ENCODE measurements at regions not wholly inside any gene's neighbourhood (a gene's known extent, or its start where the extent isn't known, plus 50 kb on each side); places are given as distances from the start of the nearest gene placed in this dataset.

GRCh38 chr15:62894322-62895085, 148.0 kb upstream of the TPM1 start:
- CTCF ChIA-PET (ENCODE audit: unreplicated experiment) = interaction anchor here (0.6 kb wide), 1 partner anchor 341 kb away, joined by 3 read pairs; no protein-coding TSS in a partner anchor
- H4K20me1 ChIP-seq (ENCODE audit: insufficient read depth, low read length) = no peaks in the 10 kb centered on the region
- BruUV-seq (replicated peaks) = no TSS peak
- no peaks in the 10 kb centered on the region for H3K9me3 ChIP-seq (ENCODE audit: low read length)
- POLR2A ChIA-PET = no interaction called here
- no peaks in the 10 kb centered on the region for H3K4me1 ChIP-seq (ENCODE audit: insufficient read depth, low read length, poor library complexity, severe bottlenecking)
- no peaks in the 10 kb centered on the region for H3K36me3 ChIP-seq (ENCODE audit: insufficient read depth, low read length)
- H3K4me3 ChIP-seq (ENCODE audit: low read depth, low read length, poor library complexity, severe bottlenecking) = no peak overlapping the region
- TF ChIP-seq CTCF (conservative IDR thresholded peaks at IDR 0.05; ENCODE audit: low read length) = no peak
- no peak for TF ChIP-seq EZH2phosphoT487 (IDR thresholded peaks at IDR 0.05; ENCODE audit: borderline replicate concordance, low read depth, low read length)
- no peak overlapping the region for H2AFZ ChIP-seq (ENCODE audit: low read length)
- intact Hi-C loops (cut with micrococcal nuclease; ENCODE audit: unreplicated experiment) = no loop called here
- no peak for DNase-seq (ENCODE audit: low spot score)
- no peak overlapping the region for H3K27ac ChIP-seq (ENCODE audit: low read depth, low read length, poor library complexity, severe bottlenecking)
- H3K4me2 ChIP-seq (ENCODE audit: low read length) = no peak overlapping the region
- H3K79me2 ChIP-seq (ENCODE audit: insufficient read depth, low read depth, low read length) = no peaks in the 10 kb centered on the region
- H3K9me2 ChIP-seq (ENCODE audit: insufficient read depth, low read length) = no peaks in the 10 kb centered on the region

- Histone ChIP-seq H3K4me2 (ENCODE audit: low read length) (no peak overlapping the region), H2AFZ (ENCODE audit: low read length) (no peak overlapping the region), H3K79me2 (ENCODE audit: insufficient read depth, low read depth, low read length) (no peaks in the 10 kb centered on the region), H3K4me1 (ENCODE audit: insufficient read depth, low read length, poor library complexity, severe bottlenecking) (no peaks in the 10 kb centered on the region), H3K4me3 (ENCODE audit: low read depth, low read length, poor library complexity, severe bottlenecking) (no peak overlapping the region), H3K9me2 (ENCODE audit: insufficient read depth, low read length) (no peaks in the 10 kb centered on the region), H3K36me3 (ENCODE audit: insufficient read depth, low read length) (no peaks in the 10 kb centered on the region), H3K9me3 (ENCODE audit: low read length) (no peaks in the 10 kb centered on the region), H3K27ac (ENCODE audit: low read depth, low read length, poor library complexity, severe bottlenecking) (no peak overlapping the region), H4K20me1 (ENCODE audit: insufficient read depth, low read length) (no peaks in the 10 kb centered on the region)
- no peak for TF ChIP-seq CTCF (conservative IDR thresholded peaks at IDR 0.05; ENCODE audit: low read length)
- TF ChIP-seq EZH2phosphoT487 (IDR thresholded peaks at IDR 0.05; ENCODE audit: borderline replicate concordance, low read depth, low read length) = no peak
- intact Hi-C loops (cut with micrococcal nuclease; ENCODE audit: unreplicated experiment) = no loop called here
- CTCF ChIA-PET (ENCODE audit: unreplicated experiment) = interaction anchor here (0.6 kb wide), 1 partner anchor 341 kb away, joined by 3 read pairs; no protein-coding TSS in a partner anchor
- no peak for DNase-seq (ENCODE audit: low spot score)
- POLR2A ChIA-PET = no interaction called here
- no TSS peak for BruUV-seq (replicated peaks)
Observed at GRCh38 chr15:62895139-62895866, 147.2 kb upstream of the TPM1 start.

- Histone ChIP-seq H3K79me2 (ENCODE audit: insufficient read depth, low read depth, low read length) (no peaks in the 10 kb centered on the region), H3K9me3 (ENCODE audit: low read length) (no peaks in the 10 kb centered on the region), H3K36me3 (ENCODE audit: insufficient read depth, low read length) (no peaks in the 10 kb centered on the region), H3K9me2 (ENCODE audit: insufficient read depth, low read length) (no peaks in the 10 kb centered on the region), H2AFZ (ENCODE audit: low read length) (no peak overlapping the region), H3K4me3 (ENCODE audit: low read depth, low read length, poor library complexity, severe bottlenecking) (no peak overlapping the region), H3K4me1 (ENCODE audit: insufficient read depth, low read length, poor library complexity, severe bottlenecking) (no peaks in the 10 kb centered on the region), H4K20me1 (ENCODE audit: insufficient read depth, low read length) (no peaks in the 10 kb centered on the region), H3K27ac (ENCODE audit: low read depth, low read length, poor library complexity, severe bottlenecking) (no peak overlapping the region), H3K4me2 (ENCODE audit: low read length) (no peak overlapping the region)
- ChIA-PET CTCF (ENCODE audit: unreplicated experiment) (no interaction called here), POLR2A (no interaction called here)
- no peak for DNase-seq (ENCODE audit: low spot score)
- intact Hi-C loops (cut with micrococcal nuclease; ENCODE audit: unreplicated experiment) = no loop called here
- no TSS peak for BruUV-seq (replicated peaks)
- no peak for TF ChIP-seq CTCF (conservative IDR thresholded peaks at IDR 0.05; ENCODE audit: low read length)
- no peak for TF ChIP-seq EZH2phosphoT487 (IDR thresholded peaks at IDR 0.05; ENCODE audit: borderline replicate concordance, low read depth, low read length)
Observed at GRCh38 chr15:62895905-62896316, 146.6 kb upstream of the TPM1 start.
